Nephron progenitor cell (in vitro differentiated cells): ENCODE measurements at regions not wholly inside any gene's neighbourhood (a gene's known extent, or its start where the extent isn't known, plus 50 kb on each side); places are given as distances from the start of the nearest gene placed in this dataset.

Experiments
- DNase-seq: peaks from one replicate; pipeline ENCODE4 v3.0.0; 2021
- H3K27ac Mint-ChIP-seq: 2 replicates; pipeline ENCODE4 v1.8.0; 2021; ENCODE audit warnings: mild to moderate bottlenecking, moderate library complexity, mixed read lengths
- H3K27me3 Mint-ChIP-seq: 2 replicates; pipeline ENCODE4 v1.8.0; 2021; ENCODE audit warnings: mild to moderate bottlenecking, low read depth, mixed read lengths; ENCODE audit not compliant: poor library complexity
- H3K36me3 Mint-ChIP-seq: 2 replicates; pipeline ENCODE4 v1.8.0; 2021; ENCODE audit warnings: low read depth, mixed read lengths
- H3K4me1 Mint-ChIP-seq: 2 replicates; pipeline ENCODE4 v1.8.0; 2021; ENCODE audit warnings: mixed read lengths
- H3K4me3 Mint-ChIP-seq: 2 replicates; pipeline ENCODE4 v1.8.0; 2021; ENCODE audit warnings: mild to moderate bottlenecking, moderate library complexity, mixed read lengths
- H3K9me3 Mint-ChIP-seq: 2 replicates; pipeline ENCODE4 v1.8.0; 2021; ENCODE audit warnings: mild to moderate bottlenecking, moderate library complexity, mixed read lengths
- CTCF ChIP-seq: fragments of 200-600 bp; sonication (generic); IDR thresholded peaks from 2 replicates; pipeline ENCODE4 v1.5.0; 2021; ENCODE audit warnings: antibody characterized with exemption

GRCh38 chr1:192518700-192519099, 56.9 kb upstream of the RGS1 start:
- peaks cover 3% of the 10 kb centered on the region for H3K27me3 Mint-ChIP-seq
- no peaks in the 10 kb centered on the region for H3K9me3 Mint-ChIP-seq
- peaks cover 6% of the 10 kb centered on the region for H3K4me1 Mint-ChIP-seq
- H3K4me3 Mint-ChIP-seq, result no peak overlapping the region
- TF ChIP-seq CTCF, result no peak
- DNase-seq, result no peak
- no peak overlapping the region for H3K27ac Mint-ChIP-seq
- H3K36me3 Mint-ChIP-seq, result no peaks in the 10 kb centered on the region

GRCh38 chr1:192521734-192522133, 53.8 kb upstream of the RGS1 start:
- H3K36me3 Mint-ChIP-seq, result no peaks in the 10 kb centered on the region
- H3K27me3 Mint-ChIP-seq, result peaks cover 3% of the 10 kb centered on the region
- no peak for DNase-seq
- no peaks in the 10 kb centered on the region for H3K9me3 Mint-ChIP-seq
- H3K27ac Mint-ChIP-seq, result no peak overlapping the region
- TF ChIP-seq CTCF, result no peak
- H3K4me1 Mint-ChIP-seq, result peaks cover 6% of the 10 kb centered on the region
- no peak overlapping the region for H3K4me3 Mint-ChIP-seq

- Mint-ChIP-seq H3K27me3 (peaks cover under 1% of the 10 kb centered on the region), H3K27ac (no peak overlapping the region), H3K4me1 (peaks cover under 1% of the 10 kb centered on the region), H3K36me3 (no peaks in the 10 kb centered on the region), H3K4me3 (no peak overlapping the region), H3K9me3 (no peaks in the 10 kb centered on the region)
- DNase-seq, result no peak
- no peak for TF ChIP-seq CTCF
Measured at GRCh38 chr1:192522673-192523072, 52.9 kb upstream of the RGS1 start.

- Mint-ChIP-seq H3K36me3 (no peaks in the 10 kb centered on the region), H3K4me3 (no peak overlapping the region), H3K4me1 (no peaks in the 10 kb centered on the region), H3K9me3 (no peaks in the 10 kb centered on the region), H3K27me3 (no peaks in the 10 kb centered on the region), H3K27ac (no peak overlapping the region)
- TF ChIP-seq CTCF, result no peak
- DNase-seq, result no peak
Measured at GRCh38 chr1:192524223-192524622, 51.4 kb upstream of the RGS1 start.
